ENCODE measurements at regions not wholly inside any gene's neighbourhood (a gene's known extent, or its start where the extent isn't known, plus 50 kb on each side); places are given as distances from the start of the nearest gene placed in this dataset.
"Not testable (repeated sequence)": the region's sequence is repeated elsewhere in the genome, so short reads cannot be mapped to it uniquely, and the experiment has no call there.

DNA sequence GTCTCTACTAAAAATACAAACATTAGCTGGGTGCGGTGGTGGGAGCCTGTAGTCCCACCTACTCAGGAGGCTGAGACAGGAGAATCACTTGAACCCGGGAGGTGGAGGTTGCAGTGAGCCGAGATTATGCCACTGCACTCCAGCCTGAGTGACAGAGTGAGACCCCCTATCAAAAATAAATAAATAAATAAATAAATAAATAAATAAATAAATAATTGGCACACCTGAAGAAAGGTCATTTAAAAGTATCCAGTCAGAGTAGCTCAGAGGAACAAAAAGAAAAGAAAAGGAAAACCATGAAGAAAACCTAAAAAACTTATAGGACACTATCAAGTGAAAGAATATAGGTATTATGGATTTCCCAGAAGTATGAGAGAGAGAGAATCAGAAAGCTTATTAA, 330.1 kb upstream of the AR start:
- not testable (repeated sequence) for H3K27me3 ChIP-seq (ENCODE audit: control insufficient read depth in 1 of 2, insufficient read depth in 2 of 2, low read length in 2 of 2); H3K27ac ChIP-seq (ENCODE audit: low read depth, low read length); H3K4me1 ChIP-seq (ENCODE audit: control insufficient read depth in 1 of 2, insufficient read depth in 2 of 2, low read length in 2 of 2); H3K9me3 ChIP-seq (ENCODE audit: control insufficient read depth in 1 of 2, low read length in 2 of 2); H3K4me3 ChIP-seq (ENCODE audit: low read depth in 1 of 2, low read length in 2 of 2); H3K36me3 ChIP-seq (ENCODE audit: control insufficient read depth in 1 of 2, insufficient read depth in 2 of 2, low read length in 2 of 2); H3K9ac ChIP-seq (ENCODE audit: low read depth in 1 of 2, low read length in 2 of 2)

GRCh38 chrX:67207912-67208311, 335.9 kb upstream of the AR start:
- no peak overlapping the region for H3K4me3 ChIP-seq (ENCODE audit: low read depth in 1 of 2, low read length in 2 of 2)
- H3K4me1 ChIP-seq (ENCODE audit: control insufficient read depth in 1 of 2, insufficient read depth in 2 of 2, low read length in 2 of 2): no peaks in the 10 kb centered on the region
- no peak overlapping the region for H3K9ac ChIP-seq (ENCODE audit: low read depth in 1 of 2, low read length in 2 of 2)
- no peaks in the 10 kb centered on the region for H3K36me3 ChIP-seq (ENCODE audit: control insufficient read depth in 1 of 2, insufficient read depth in 2 of 2, low read length in 2 of 2)
- no peaks in the 10 kb centered on the region for H3K27me3 ChIP-seq (ENCODE audit: control insufficient read depth in 1 of 2, insufficient read depth in 2 of 2, low read length in 2 of 2)
- H3K27ac ChIP-seq (ENCODE audit: low read depth, low read length): no peak overlapping the region
- H3K9me3 ChIP-seq (ENCODE audit: control insufficient read depth in 1 of 2, low read length in 2 of 2): no peaks in the 10 kb centered on the region

GRCh38 chrX:67159437-67159836, 384.4 kb upstream of the AR start:
- Histone ChIP-seq H3K4me1 (ENCODE audit: control insufficient read depth in 1 of 2, insufficient read depth in 2 of 2, low read length in 2 of 2) (no peaks in the 10 kb centered on the region), H3K36me3 (ENCODE audit: control insufficient read depth in 1 of 2, insufficient read depth in 2 of 2, low read length in 2 of 2) (no peaks in the 10 kb centered on the region), H3K9me3 (ENCODE audit: control insufficient read depth in 1 of 2, low read length in 2 of 2) (no peaks in the 10 kb centered on the region), H3K9ac (ENCODE audit: low read depth in 1 of 2, low read length in 2 of 2) (no peak overlapping the region), H3K4me3 (ENCODE audit: low read depth in 1 of 2, low read length in 2 of 2) (no peak overlapping the region), H3K27me3 (ENCODE audit: control insufficient read depth in 1 of 2, insufficient read depth in 2 of 2, low read length in 2 of 2) (no peaks in the 10 kb centered on the region), H3K27ac (ENCODE audit: low read depth, low read length) (no peak overlapping the region)

DNA sequence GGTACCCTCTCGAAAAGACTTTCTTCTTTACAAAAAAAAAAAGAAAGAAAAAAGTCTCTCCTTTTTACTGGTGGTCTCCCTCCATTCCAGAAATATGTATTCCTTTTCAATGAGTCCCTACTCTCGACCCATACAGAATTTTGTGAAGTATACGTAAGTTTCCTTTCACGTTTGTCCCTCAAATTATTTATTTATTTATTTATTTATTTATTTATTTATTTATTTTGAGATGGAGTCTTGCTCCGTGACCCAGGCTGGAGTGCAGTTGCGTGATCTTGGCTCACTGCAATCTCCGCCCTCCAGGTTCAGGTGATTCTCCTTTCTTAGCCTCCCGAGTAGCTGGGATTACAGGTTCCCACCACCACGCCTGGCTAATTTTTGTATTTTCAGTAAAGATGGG, 429.2 kb upstream of the AR start:
- Histone ChIP-seq H3K9me3 (ENCODE audit: control insufficient read depth in 1 of 2, low read length in 2 of 2) (no peaks in the 10 kb centered on the region), H3K9ac (ENCODE audit: low read depth in 1 of 2, low read length in 2 of 2) (no peak overlapping the region), H3K27me3 (ENCODE audit: control insufficient read depth in 1 of 2, insufficient read depth in 2 of 2, low read length in 2 of 2) (no peaks in the 10 kb centered on the region), H3K4me1 (ENCODE audit: control insufficient read depth in 1 of 2, insufficient read depth in 2 of 2, low read length in 2 of 2) (no peaks in the 10 kb centered on the region), H3K27ac (ENCODE audit: low read depth, low read length) (no peak overlapping the region), H3K4me3 (ENCODE audit: low read depth in 1 of 2, low read length in 2 of 2) (no peak overlapping the region), H3K36me3 (ENCODE audit: control insufficient read depth in 1 of 2, insufficient read depth in 2 of 2, low read length in 2 of 2) (no peaks in the 10 kb centered on the region)

DNA sequence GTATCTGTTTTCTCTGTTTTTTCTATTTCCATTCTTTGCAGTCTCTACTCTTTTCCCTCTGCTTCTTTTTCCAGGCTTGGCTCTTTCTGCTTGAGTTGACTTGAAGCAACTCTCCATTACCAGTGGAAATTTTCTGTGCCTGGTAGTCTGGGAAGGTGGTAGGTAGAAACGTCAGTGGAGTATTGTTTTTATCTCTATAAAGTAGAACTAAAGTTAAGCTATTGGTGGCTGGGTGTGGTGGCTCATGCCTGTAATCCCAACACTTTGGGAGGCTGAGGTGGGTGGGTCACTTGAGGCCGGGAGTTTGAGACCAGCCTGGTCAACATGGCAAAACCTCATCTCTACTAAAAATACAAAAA, 438.1 kb upstream of the AR start:
- Histone ChIP-seq H3K9me3 (ENCODE audit: control insufficient read depth in 1 of 2, low read length in 2 of 2) (no peaks in the 10 kb centered on the region), H3K4me1 (ENCODE audit: control insufficient read depth in 1 of 2, insufficient read depth in 2 of 2, low read length in 2 of 2) (no peaks in the 10 kb centered on the region), H3K9ac (ENCODE audit: low read depth in 1 of 2, low read length in 2 of 2) (no peak overlapping the region), H3K27me3 (ENCODE audit: control insufficient read depth in 1 of 2, insufficient read depth in 2 of 2, low read length in 2 of 2) (no peaks in the 10 kb centered on the region), H3K4me3 (ENCODE audit: low read depth in 1 of 2, low read length in 2 of 2) (no peak overlapping the region), H3K27ac (ENCODE audit: low read depth, low read length) (no peak overlapping the region), H3K36me3 (ENCODE audit: control insufficient read depth in 1 of 2, insufficient read depth in 2 of 2, low read length in 2 of 2) (no peaks in the 10 kb centered on the region)

DNA sequence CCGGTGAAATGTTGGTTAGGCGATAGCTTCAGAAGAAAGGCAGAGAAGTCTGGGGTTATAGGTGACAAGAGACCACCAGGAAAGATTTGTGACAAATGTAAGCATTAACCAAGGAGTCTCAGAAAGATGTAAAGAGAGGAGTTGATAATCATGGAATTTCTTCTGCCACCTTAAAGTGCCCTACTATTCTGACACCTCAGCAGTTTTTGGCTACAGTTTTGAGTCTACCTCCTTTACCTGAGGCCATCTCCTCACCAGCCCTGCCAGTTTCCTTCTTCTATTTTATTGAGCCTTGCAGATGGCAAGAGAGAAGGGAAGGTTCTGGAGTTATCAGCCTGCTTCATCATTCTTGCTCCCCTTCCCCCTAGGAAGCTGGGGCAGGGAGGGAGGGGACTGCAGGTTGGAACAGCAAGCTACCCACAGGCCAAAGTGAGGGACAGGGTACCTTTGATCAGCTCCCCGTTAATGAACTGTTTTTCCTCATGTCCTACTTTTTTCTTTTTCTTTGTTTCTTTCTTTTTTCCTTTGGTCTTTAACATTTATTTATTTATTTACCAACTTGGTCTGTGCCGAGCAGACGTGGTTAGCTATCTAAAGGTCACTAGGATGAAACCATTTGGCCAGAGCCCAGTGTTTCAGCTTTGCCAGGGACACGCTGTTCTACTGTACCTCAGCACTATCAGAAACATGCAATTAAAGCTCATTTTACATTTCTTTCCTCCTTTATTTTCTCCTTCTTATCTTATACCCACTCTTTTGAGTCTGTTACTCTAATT, 438.7 kb upstream of the AR start:
- no peak overlapping the region for H3K4me3 ChIP-seq (ENCODE audit: low read depth in 1 of 2, low read length in 2 of 2)
- H3K4me1 ChIP-seq (ENCODE audit: control insufficient read depth in 1 of 2, insufficient read depth in 2 of 2, low read length in 2 of 2): no peaks in the 10 kb centered on the region
- no peaks in the 10 kb centered on the region for H3K9me3 ChIP-seq (ENCODE audit: control insufficient read depth in 1 of 2, low read length in 2 of 2)
- H3K9ac ChIP-seq (ENCODE audit: low read depth in 1 of 2, low read length in 2 of 2): no peak overlapping the region
- H3K27me3 ChIP-seq (ENCODE audit: control insufficient read depth in 1 of 2, insufficient read depth in 2 of 2, low read length in 2 of 2): no peaks in the 10 kb centered on the region
- H3K27ac ChIP-seq (ENCODE audit: low read depth, low read length): no peak overlapping the region
- H3K36me3 ChIP-seq (ENCODE audit: control insufficient read depth in 1 of 2, insufficient read depth in 2 of 2, low read length in 2 of 2): no peaks in the 10 kb centered on the region

- Histone ChIP-seq H3K9me3 (ENCODE audit: control insufficient read depth in 1 of 2, low read length in 2 of 2) (no peaks in the 10 kb centered on the region), H3K9ac (ENCODE audit: low read depth in 1 of 2, low read length in 2 of 2) (no peak overlapping the region), H3K4me3 (ENCODE audit: low read depth in 1 of 2, low read length in 2 of 2) (no peak overlapping the region), H3K27me3 (ENCODE audit: control insufficient read depth in 1 of 2, insufficient read depth in 2 of 2, low read length in 2 of 2) (no peaks in the 10 kb centered on the region), H3K27ac (ENCODE audit: low read depth, low read length) (no peak overlapping the region), H3K36me3 (ENCODE audit: control insufficient read depth in 1 of 2, insufficient read depth in 2 of 2, low read length in 2 of 2) (no peaks in the 10 kb centered on the region), H3K4me1 (ENCODE audit: control insufficient read depth in 1 of 2, insufficient read depth in 2 of 2, low read length in 2 of 2) (no peaks in the 10 kb centered on the region)
Measured at GRCh38 chrX:67100031-67100884, 443.6 kb upstream of the AR start.

GRCh38 chrX:67094061-67094460, 449.8 kb upstream of the AR start:
- Histone ChIP-seq H3K9ac (ENCODE audit: low read depth in 1 of 2, low read length in 2 of 2) (no peak overlapping the region), H3K36me3 (ENCODE audit: control insufficient read depth in 1 of 2, insufficient read depth in 2 of 2, low read length in 2 of 2) (no peaks in the 10 kb centered on the region), H3K9me3 (ENCODE audit: control insufficient read depth in 1 of 2, low read length in 2 of 2) (peaks cover under 1 to 5% of the 10 kb centered on the region in 2 donors), H3K4me1 (ENCODE audit: control insufficient read depth in 1 of 2, insufficient read depth in 2 of 2, low read length in 2 of 2) (no peaks in the 10 kb centered on the region), H3K4me3 (ENCODE audit: low read depth in 1 of 2, low read length in 2 of 2) (no peak overlapping the region), H3K27ac (ENCODE audit: low read depth, low read length) (no peak overlapping the region), H3K27me3 (ENCODE audit: control insufficient read depth in 1 of 2, insufficient read depth in 2 of 2, low read length in 2 of 2) (no peaks in the 10 kb centered on the region)

DNA sequence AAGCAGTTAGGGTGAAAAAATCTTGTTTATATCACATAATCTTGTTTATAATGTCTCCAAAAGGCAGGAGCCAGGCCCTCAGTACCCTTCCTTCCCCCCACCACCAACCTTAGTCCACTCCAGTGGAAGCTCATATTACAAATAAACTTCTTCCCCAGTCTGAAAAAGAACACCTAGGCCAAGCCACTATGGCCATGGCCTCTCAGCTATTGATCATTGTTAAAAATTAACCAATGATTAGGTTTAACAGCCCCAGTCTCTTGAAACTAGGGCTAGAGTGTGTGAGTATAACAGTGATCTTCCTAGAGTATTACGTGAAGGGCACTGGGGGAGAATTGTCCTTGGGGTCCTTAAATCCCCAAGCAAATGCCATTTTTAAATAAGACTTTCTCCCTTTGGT, 411.9 kb upstream of the EDA2R start:
- Histone ChIP-seq H3K36me3 (ENCODE audit: control insufficient read depth in 1 of 2, insufficient read depth in 2 of 2, low read length in 2 of 2) (no peaks in the 10 kb centered on the region), H3K9ac (ENCODE audit: low read depth in 1 of 2, low read length in 2 of 2) (no peak overlapping the region), H3K4me1 (ENCODE audit: control insufficient read depth in 1 of 2, insufficient read depth in 2 of 2, low read length in 2 of 2) (no peaks in the 10 kb centered on the region), H3K4me3 (ENCODE audit: low read depth in 1 of 2, low read length in 2 of 2) (no peak overlapping the region), H3K27ac (ENCODE audit: low read depth, low read length) (no peak overlapping the region), H3K9me3 (ENCODE audit: control insufficient read depth in 1 of 2, low read length in 2 of 2) (no peaks in the 10 kb centered on the region), H3K27me3 (ENCODE audit: control insufficient read depth in 1 of 2, insufficient read depth in 2 of 2, low read length in 2 of 2) (no peaks in the 10 kb centered on the region)

DNA sequence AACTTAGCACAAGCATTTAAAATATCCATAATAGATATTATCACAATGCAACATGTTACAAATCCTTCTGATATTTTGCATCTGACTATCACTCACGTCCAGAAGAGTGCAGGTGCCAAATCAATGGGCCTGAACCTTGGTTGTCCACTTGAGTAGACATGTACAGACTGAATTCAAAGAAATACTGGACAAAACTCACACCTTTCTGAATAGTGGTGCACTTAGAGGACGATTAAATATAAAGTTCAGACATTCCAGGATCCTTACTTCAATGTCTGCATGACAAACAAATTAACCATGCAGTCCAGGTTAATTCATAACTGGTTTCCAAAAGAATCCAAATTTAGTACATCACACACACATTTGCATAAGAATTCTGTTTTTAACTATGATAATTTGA, 406.0 kb upstream of the EDA2R start:
- Histone ChIP-seq H3K9me3 (ENCODE audit: control insufficient read depth in 1 of 2, low read length in 2 of 2) (no peaks in the 10 kb centered on the region), H3K4me1 (ENCODE audit: control insufficient read depth in 1 of 2, insufficient read depth in 2 of 2, low read length in 2 of 2) (no peaks in the 10 kb centered on the region), H3K9ac (ENCODE audit: low read depth in 1 of 2, low read length in 2 of 2) (no peak overlapping the region), H3K27ac (ENCODE audit: low read depth, low read length) (no peak overlapping the region), H3K36me3 (ENCODE audit: control insufficient read depth in 1 of 2, insufficient read depth in 2 of 2, low read length in 2 of 2) (no peaks in the 10 kb centered on the region), H3K4me3 (ENCODE audit: low read depth in 1 of 2, low read length in 2 of 2) (no peak overlapping the region), H3K27me3 (ENCODE audit: control insufficient read depth in 1 of 2, insufficient read depth in 2 of 2, low read length in 2 of 2) (no peaks in the 10 kb centered on the region)
